HG03280 (cell line): ENCODE measurements at regions not wholly inside any gene's neighbourhood (a gene's known extent, or its start where the extent isn't known, plus 50 kb on each side); places are given as distances from the start of the nearest gene placed in this dataset.

Source experiments
- ATAC-seq: cut with Tn5 transposase; IDR thresholded peaks from one replicate; pipeline ENCODE4 v1.9.1; 2021; ENCODE audit warnings: mild to moderate bottlenecking, moderate library complexity; ENCODE audit not compliant: unreplicated experiment

- no peak for ATAC-seq
Measured at GRCh38 chr3:180528843-180529242, 73.1 kb upstream of the TTC14 start.

- ATAC-seq = no peak
Measured at GRCh38 chr3:180529778-180530177, 72.2 kb upstream of the TTC14 start.

DNA sequence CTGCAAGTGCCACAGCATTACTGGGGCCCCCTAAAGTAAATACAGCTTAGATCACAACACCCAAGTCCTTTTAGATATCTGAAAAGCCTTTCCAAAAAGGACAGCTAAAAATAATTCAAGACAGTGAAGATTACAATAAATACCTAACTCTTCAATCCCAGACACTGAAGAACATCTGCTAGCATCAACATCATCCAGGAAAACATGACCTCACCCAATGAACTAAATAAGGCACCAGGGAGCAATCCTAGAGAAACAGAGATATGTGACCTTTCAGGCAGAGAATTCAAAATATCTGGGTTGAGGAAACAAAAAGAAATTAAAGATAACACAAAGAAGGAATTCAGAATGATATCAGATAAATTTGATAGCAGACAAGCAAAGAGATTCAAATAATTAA lies 71.7 kb upstream of the TTC14 start:
- ATAC-seq = no peak

- ATAC-seq = no peak
Measured at GRCh38 chr3:180531303-180532278, 70.4 kb upstream of the TTC14 start.

DNA sequence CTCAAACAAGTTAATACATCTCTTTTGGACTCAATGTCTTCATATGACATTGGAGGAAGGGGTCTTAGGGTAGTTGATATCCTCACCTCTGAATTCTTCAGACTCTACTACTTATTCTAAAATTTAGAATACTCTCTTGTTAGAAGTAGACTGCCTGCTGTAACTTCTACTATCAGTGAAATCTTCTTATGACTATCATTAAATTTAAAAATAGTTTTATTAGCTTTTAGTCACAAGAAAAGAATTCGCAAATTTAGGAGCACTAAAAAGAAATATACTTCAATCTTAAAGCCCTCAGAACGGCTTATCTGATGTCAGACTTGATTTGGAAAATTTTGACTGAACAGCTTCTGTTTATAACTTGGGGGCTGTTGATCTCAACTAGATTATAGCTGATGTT lies 67.1 kb upstream of the TTC14 start:
- no peak for ATAC-seq

GRCh38 chr3:180538493-180538892 lies 63.5 kb upstream of the TTC14 start:
- no peak for ATAC-seq

DNA sequence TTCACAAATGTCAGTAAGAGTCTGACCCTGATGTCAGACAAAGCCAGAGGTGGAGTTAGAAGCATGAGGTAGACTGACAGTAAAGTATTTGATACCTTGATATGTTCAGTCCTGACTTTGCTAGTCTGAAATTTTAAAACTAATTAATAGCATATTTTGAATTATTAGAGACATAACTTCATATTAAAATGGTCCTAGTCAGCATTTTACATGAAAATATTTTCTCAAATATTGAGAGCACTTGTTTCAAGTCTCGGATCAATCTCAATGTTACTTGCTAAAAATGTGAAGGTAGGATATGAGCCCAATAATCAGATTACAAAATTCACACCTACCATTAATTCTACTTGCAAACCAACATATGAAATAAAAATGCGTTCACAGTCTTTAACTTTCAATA lies 58.1 kb upstream of the TTC14 start:
- no peak for ATAC-seq

DNA sequence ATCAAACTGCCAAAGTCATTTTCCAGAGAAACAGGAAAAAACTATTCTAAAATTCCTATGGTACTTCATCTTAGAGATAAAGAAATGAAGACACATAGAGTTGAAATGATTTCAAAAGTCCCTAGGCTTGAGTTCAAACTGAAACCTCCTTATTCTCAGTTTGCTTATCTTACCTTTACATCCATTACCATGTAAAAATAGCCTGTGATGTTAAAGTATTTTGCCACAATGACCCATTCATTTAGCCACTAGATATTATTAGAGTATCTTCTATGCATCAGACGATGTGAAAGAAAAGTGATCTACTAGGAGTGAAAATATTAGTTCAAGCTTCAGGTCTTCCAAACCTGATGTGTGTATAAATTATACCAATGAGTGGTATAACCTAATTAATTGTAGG lies 55.1 kb upstream of the TTC14 start:
- no peak for ATAC-seq

DNA sequence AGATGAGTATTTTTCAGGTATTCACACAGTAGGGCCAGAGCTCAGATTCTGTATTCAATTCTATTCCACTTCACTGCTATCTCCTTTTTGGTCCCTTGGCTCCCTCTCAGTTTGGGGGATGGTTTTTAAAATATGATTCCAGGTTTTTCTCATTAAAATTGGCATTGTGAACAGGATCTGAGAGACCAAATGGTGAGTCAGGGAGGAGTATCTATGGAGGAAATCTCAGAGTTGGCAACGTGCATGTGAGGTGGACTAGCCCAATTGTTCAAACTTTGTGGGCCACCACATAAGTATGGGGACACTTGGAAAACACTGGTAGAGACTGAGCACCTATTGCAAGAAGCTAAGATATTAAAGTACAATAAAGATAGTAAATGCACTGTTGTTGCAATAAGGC lies 53.9 kb upstream of the TTC14 start:
- no peak for ATAC-seq
